Lower lobe of right lung (tissue), 2 donors: ENCODE measurements at regions not wholly inside any gene's neighbourhood (a gene's known extent, or its start where the extent isn't known, plus 50 kb on each side); places are given as distances from the start of the nearest gene placed in this dataset.

Experiments used
- ATAC-seq, 2 donors: fragments of 200-7000 bp; cut with Tn5 transposase; one replicate each; pipeline ENCODE4 v1.9.1; 2020 to 2022; ENCODE audit warnings: mild to moderate bottlenecking in 2 of 2, moderate library complexity in 2 of 2
- DNase-seq: peaks from one replicate; pipeline ENCODE4 v3.0.0-alpha.2; 2020
- H3K27ac ChIP-seq: fragments of 200-600 bp; one replicate; pipeline ENCODE4 v1.8.0; 2022
- H3K27me3 ChIP-seq: fragments of 200-600 bp; one replicate; pipeline ENCODE4 v1.8.0; 2022; ENCODE audit warnings: low read depth
- H3K36me3 ChIP-seq: fragments of 200-600 bp; one replicate; pipeline ENCODE4 v1.8.0; 2022; ENCODE audit warnings: mild to moderate bottlenecking
- H3K4me1 ChIP-seq: fragments of 200-600 bp; one replicate; pipeline ENCODE4 v1.8.0; 2022
- H3K4me3 ChIP-seq: fragments of 200-600 bp; one replicate; pipeline ENCODE4 v1.8.0; 2022; ENCODE audit warnings: mild to moderate bottlenecking
- H3K9me3 ChIP-seq: fragments of 200-600 bp; one replicate; pipeline ENCODE4 v1.8.0; 2022
- CTCF ChIP-seq: fragments of 200-600 bp; IDR thresholded peaks from one replicate; pipeline ENCODE4 v1.8.0; 2022; ENCODE audit warnings: antibody characterized with exemption, mild to moderate bottlenecking
- intact Hi-C: fragments of 100-400 bp; cut with DNase I; formaldehyde crosslinking; loops from one replicate; pipeline ENCODE4 v1.11.0; 2022
- donor health status: DM: no; HTN: yes; CAD: no; lungs with severe emphysema.

- no peaks in the 10 kb centered on the region for H3K4me1 ChIP-seq
- H3K4me3 ChIP-seq: no peak overlapping the region
- DNase-seq (no peak), ATAC-seq (no peak)
- H3K9me3 ChIP-seq: no peaks in the 10 kb centered on the region
- intact Hi-C loops: no loop called here
- no peak for TF ChIP-seq CTCF
- H3K27me3 ChIP-seq: no peaks in the 10 kb centered on the region
- H3K27ac ChIP-seq: no peak overlapping the region
- no peaks in the 10 kb centered on the region for H3K36me3 ChIP-seq
Observed at GRCh38 chr19:28843761-28844492, 369.0 kb downstream of the UQCRFS1 start.

GRCh38 chr19:28841531-28841930 is 371.4 kb downstream of the UQCRFS1 start:
- Histone ChIP-seq H3K27me3 (no peaks in the 10 kb centered on the region), H3K36me3 (no peaks in the 10 kb centered on the region), H3K4me1 (no peaks in the 10 kb centered on the region), H3K9me3 (no peaks in the 10 kb centered on the region), H3K4me3 (no peak overlapping the region), H3K27ac (no peak overlapping the region)
- intact Hi-C loops: no loop called here
- DNase-seq (no peak), ATAC-seq (no peak)
- no peak for TF ChIP-seq CTCF

- Histone ChIP-seq H3K27me3 (no peaks in the 10 kb centered on the region), H3K27ac (no peak overlapping the region), H3K4me3 (no peak overlapping the region), H3K4me1 (no peaks in the 10 kb centered on the region), H3K9me3 (no peaks in the 10 kb centered on the region), H3K36me3 (no peaks in the 10 kb centered on the region)
- no peak for ATAC-seq
- no peak for TF ChIP-seq CTCF
- DNase-seq: no peak
- intact Hi-C loops: no loop called here
Observed at GRCh38 chr19:28840891-28841290, 372.1 kb downstream of the UQCRFS1 start.

GRCh38 chr19:28839455-28839854 is 373.5 kb downstream of the UQCRFS1 start:
- H3K4me3 ChIP-seq: no peak overlapping the region

GRCh38 chr19:28838909-28839308 is 374.0 kb downstream of the UQCRFS1 start:
- no peaks in the 10 kb centered on the region for H3K9me3 ChIP-seq
- no peaks in the 10 kb centered on the region for H3K27me3 ChIP-seq
- H3K4me1 ChIP-seq: no peaks in the 10 kb centered on the region
- H3K4me3 ChIP-seq: no peak overlapping the region
- no peak for DNase-seq
- no peaks in the 10 kb centered on the region for H3K36me3 ChIP-seq
- intact Hi-C loops: no loop called here
- H3K27ac ChIP-seq: no peak overlapping the region
- no peak for TF ChIP-seq CTCF
- no peak for ATAC-seq

More at GRCh38 chr19:28839455-28839854, 373.5 kb downstream of the UQCRFS1 start:
- H3K27ac ChIP-seq: no peak overlapping the region
- no peak for DNase-seq
- no peak for ATAC-seq
- intact Hi-C loops: no loop called here
- H3K36me3 ChIP-seq: no peaks in the 10 kb centered on the region
- TF ChIP-seq CTCF: no peak
- H3K9me3 ChIP-seq: no peaks in the 10 kb centered on the region
- H3K4me1 ChIP-seq: no peaks in the 10 kb centered on the region
- no peaks in the 10 kb centered on the region for H3K27me3 ChIP-seq
